Liver (tissue), 8 donors: ENCODE measurements at regions not wholly inside any gene's neighbourhood (a gene's known extent, or its start where the extent isn't known, plus 50 kb on each side); places are given as distances from the start of the nearest gene placed in this dataset.

Experiments
- DNase-seq: peaks from one replicate; pipeline ENCODE4 v3.0.0-alpha.2; 2017; ENCODE audit warnings: low spot score
- H3K27ac ChIP-seq, 2 donors: one replicate each; pipeline ENCODE4 v1.7.0; 2013; ENCODE audit warnings: inconsistent platforms in 2 of 2, low read length in 2 of 2, control low read depth in 1 of 2, low read depth in 1 of 2, mild to moderate bottlenecking in 1 of 2
- H3K27me3 ChIP-seq, 4 donors: one replicate each; pipeline versions ENCODE4 v1.6.1 to v1.7.0; 2013; ENCODE audit warnings: low read length in 3 of 4, inconsistent platforms in 1 of 4, mild to moderate bottlenecking in 1 of 4, moderate library complexity in 1 of 4; ENCODE audit not compliant: control insufficient read depth in 4 of 4, insufficient read depth in 4 of 4
- H3K36me3 ChIP-seq, 4 donors: one replicate each; pipeline versions ENCODE4 v1.6.1 to v1.7.0; 2013; ENCODE audit warnings: low read length in 3 of 4, mild to moderate bottlenecking in 3 of 4, low read depth in 1 of 4, moderate library complexity in 1 of 4; ENCODE audit not compliant: control insufficient read depth in 4 of 4, insufficient read depth in 3 of 4
- H3K4me1 ChIP-seq, 4 donors: one replicate each; pipeline versions ENCODE4 v1.6.1 to v1.7.0; 2013; ENCODE audit warnings: low read length in 3 of 4, mild to moderate bottlenecking in 3 of 4, moderate library complexity in 1 of 4; ENCODE audit not compliant: control insufficient read depth in 4 of 4, insufficient read depth in 4 of 4
- H3K4me3 ChIP-seq, 3 donors: one replicate each; pipeline versions ENCODE4 v1.6.1 to v1.7.0; 2013; ENCODE audit warnings: low read length in 3 of 3, control low read depth in 1 of 3, low read depth in 1 of 3, mild to moderate bottlenecking in 1 of 3
- H3K9ac ChIP-seq, 2 donors: one replicate each; pipeline ENCODE4 v1.7.0; 2013; ENCODE audit warnings: low read length in 2 of 2, mild to moderate bottlenecking in 2 of 2, moderate library complexity in 2 of 2, control low read depth in 1 of 2, low read depth in 1 of 2
- H3K9me3 ChIP-seq, 4 donors: one replicate each; pipeline versions ENCODE4 v1.6.1 to v1.7.0; 2013; ENCODE audit warnings: low read length in 3 of 4; ENCODE audit not compliant: control insufficient read depth in 4 of 4
- EGR1 ChIP-seq, 2 donors: IDR thresholded peaks; 2 replicates each; pipeline ENCODE4 v1.6.1; 2016 to 2018; ENCODE audit warnings: antibody characterized with exemption in 2 of 2, low read depth in 2 of 2
- FOXA1 ChIP-seq: IDR thresholded peaks from 2 replicates; pipeline ENCODE4 v1.6.1; 2016; ENCODE audit warnings: antibody characterized with exemption
- FOXA2 ChIP-seq: IDR thresholded peaks from 2 replicates; pipeline ENCODE4 v1.6.1; 2016; ENCODE audit warnings: antibody characterized with exemption
- GABPA ChIP-seq, 2 donors: IDR thresholded peaks in 1 of 2; conservative IDR thresholded peaks in 1 of 2; 2 replicates each; pipeline ENCODE4 v1.6.1; 2016; ENCODE audit warnings: antibody characterized with exemption in 2 of 2, mild to moderate bottlenecking in 1 of 2, moderate library complexity in 1 of 2
- HNF4A ChIP-seq, 2 donors: conservative IDR thresholded peaks; 2 replicates each; pipeline ENCODE4 v1.6.1; 2016; ENCODE audit warnings: antibody characterized with exemption in 2 of 2, mild to moderate bottlenecking in 2 of 2
- HNF4G ChIP-seq: IDR thresholded peaks from 2 replicates; pipeline ENCODE4 v1.6.1; 2016; ENCODE audit warnings: antibody characterized with exemption
- JUND ChIP-seq, 2 donors: IDR thresholded peaks; 2 replicates each; pipeline ENCODE4 v1.6.1; 2016; ENCODE audit warnings: antibody characterized with exemption in 2 of 2
- NR2F2 ChIP-seq: IDR thresholded peaks from 2 replicates; pipeline ENCODE4 v1.6.1; 2016; ENCODE audit warnings: antibody characterized with exemption
- RAD21 ChIP-seq, 2 donors: IDR thresholded peaks; 2 replicates each; pipeline ENCODE4 v1.6.1; 2016; ENCODE audit warnings: antibody characterized with exemption in 2 of 2, mild to moderate bottlenecking in 2 of 2
- RXRA ChIP-seq, 2 donors: IDR thresholded peaks; 2 replicates each; pipeline ENCODE4 v1.6.1; 2017 to 2018; ENCODE audit warnings: antibody characterized with exemption in 2 of 2, mild to moderate bottlenecking in 1 of 2
- SP1 ChIP-seq: IDR thresholded peaks from 2 replicates; pipeline ENCODE4 v1.6.1; 2018; ENCODE audit warnings: antibody characterized with exemption, mild to moderate bottlenecking
- WGBS: extraction: QIAGEN DNeasy Blood & Tissue Kit; methylation state at CpG from one replicate; pipeline ENCODE4 v1.1.7; 2013; 5-methylcytosine and 5-hydroxymethylcytosine counted together
- TF ChIP-seq, protein P1 (sequence below): fragments of 150-350 bp; IDR thresholded peaks from 2 replicates; pipeline ENCODE4 v1.5.1; 2017; ENCODE audit warnings: improper control_type of control experiment, low read depth, low read length; ENCODE audit not compliant: missing input control
- TF ChIP-seq, protein P2 (sequence below): IDR thresholded peaks from 2 replicates; pipeline ENCODE4 v1.6.1; 2016; ENCODE audit warnings: antibody characterized with exemption
- TF ChIP-seq, protein P3 (sequence below): IDR thresholded peaks from 2 replicates; pipeline ENCODE4 v1.6.1; 2016; ENCODE audit warnings: antibody characterized with exemption, mild to moderate bottlenecking
- TF ChIP-seq, protein P4 (sequence below): IDR thresholded peaks from 2 replicates; pipeline ENCODE4 v1.6.1; 2016; ENCODE audit warnings: antibody characterized with exemption
- TF ChIP-seq, protein P5 (sequence below): IDR thresholded peaks from 2 replicates; pipeline ENCODE4 v1.6.1; 2016; ENCODE audit warnings: antibody characterized with exemption
- donor health status: healthy.
- donor health status: healthy.
- donor health status: healthy.
- donor health status: healthy.
- donor health status: healthy.

DNA sequence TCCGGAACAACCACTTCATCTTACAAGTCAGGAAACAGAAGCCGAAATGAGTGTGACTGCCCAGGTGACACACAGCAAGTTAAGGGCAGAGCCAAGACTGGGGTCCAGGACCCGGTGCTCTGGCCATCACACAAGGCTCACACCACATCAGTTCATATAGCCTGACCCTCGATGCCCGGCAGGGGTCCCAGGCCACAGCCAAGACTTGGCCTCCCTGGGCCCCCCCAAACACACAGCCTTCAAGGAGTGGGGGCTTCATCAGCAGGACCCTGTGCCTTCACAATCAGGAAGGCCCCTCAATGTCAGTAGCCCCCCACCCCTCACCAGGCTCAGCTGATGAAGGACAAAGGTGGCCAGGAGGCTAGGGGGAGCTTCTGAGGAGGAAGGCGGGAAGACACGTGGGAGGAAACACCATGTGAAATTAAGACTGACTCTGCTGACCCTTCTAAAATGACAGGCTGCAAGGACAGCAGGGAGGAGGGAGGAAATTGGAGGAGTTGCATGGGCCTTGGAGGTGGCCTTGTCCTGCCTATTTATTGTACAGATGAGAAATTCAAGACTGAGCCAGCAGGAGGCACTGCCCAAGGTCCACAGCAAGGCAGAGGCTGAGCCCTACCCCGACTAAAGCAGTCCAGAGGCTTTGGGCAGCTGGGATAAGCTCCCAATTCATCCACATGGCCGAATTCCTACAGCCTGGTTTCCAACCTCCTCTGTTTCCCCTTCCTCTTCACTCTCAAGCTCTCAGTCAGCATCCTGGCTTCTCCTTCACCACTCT, 216.1 kb upstream of the ZMIZ1 start:
- Histone ChIP-seq H3K36me3 (no peaks in the 10 kb centered on the region), H3K4me1 (no peaks in the 10 kb centered on the region), H3K27me3 (no peaks in the 10 kb centered on the region), H3K9ac (no peak overlapping the region), H3K27ac (no peak overlapping the region), H3K4me3 (no peak overlapping the region), H3K9me3 (no peaks in the 10 kb centered on the region)
- TF ChIP-seq HNF4A (conservative IDR thresholded peaks at IDR 0.05) (no peak), HNF4G (no peak), NR2F2 (no peak), GABPA (IDR thresholded peaks at IDR 0.05 in 1 of 2, conservative IDR thresholded peaks at IDR 0.05 in 1 of 2) (no peak), JUND (IDR thresholded peaks at IDR 0.05) (no peak), RXRA (IDR thresholded peaks at IDR 0.05) (no peak), EGR1 (IDR thresholded peaks at IDR 0.05; ENCODE audit: low read depth in 2 of 2) (no peak), RAD21 (IDR thresholded peaks at IDR 0.05) (peak; percentile 61 to 75), SP1 (no peak)
- TF ChIP-seq, protein P1, sequence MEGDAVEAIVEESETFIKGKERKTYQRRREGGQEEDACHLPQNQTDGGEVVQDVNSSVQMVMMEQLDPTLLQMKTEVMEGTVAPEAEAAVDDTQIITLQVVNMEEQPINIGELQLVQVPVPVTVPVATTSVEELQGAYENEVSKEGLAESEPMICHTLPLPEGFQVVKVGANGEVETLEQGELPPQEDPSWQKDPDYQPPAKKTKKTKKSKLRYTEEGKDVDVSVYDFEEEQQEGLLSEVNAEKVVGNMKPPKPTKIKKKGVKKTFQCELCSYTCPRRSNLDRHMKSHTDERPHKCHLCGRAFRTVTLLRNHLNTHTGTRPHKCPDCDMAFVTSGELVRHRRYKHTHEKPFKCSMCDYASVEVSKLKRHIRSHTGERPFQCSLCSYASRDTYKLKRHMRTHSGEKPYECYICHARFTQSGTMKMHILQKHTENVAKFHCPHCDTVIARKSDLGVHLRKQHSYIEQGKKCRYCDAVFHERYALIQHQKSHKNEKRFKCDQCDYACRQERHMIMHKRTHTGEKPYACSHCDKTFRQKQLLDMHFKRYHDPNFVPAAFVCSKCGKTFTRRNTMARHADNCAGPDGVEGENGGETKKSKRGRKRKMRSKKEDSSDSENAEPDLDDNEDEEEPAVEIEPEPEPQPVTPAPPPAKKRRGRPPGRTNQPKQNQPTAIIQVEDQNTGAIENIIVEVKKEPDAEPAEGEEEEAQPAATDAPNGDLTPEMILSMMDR: peak; percentile 27
- TF ChIP-seq, protein P2, sequence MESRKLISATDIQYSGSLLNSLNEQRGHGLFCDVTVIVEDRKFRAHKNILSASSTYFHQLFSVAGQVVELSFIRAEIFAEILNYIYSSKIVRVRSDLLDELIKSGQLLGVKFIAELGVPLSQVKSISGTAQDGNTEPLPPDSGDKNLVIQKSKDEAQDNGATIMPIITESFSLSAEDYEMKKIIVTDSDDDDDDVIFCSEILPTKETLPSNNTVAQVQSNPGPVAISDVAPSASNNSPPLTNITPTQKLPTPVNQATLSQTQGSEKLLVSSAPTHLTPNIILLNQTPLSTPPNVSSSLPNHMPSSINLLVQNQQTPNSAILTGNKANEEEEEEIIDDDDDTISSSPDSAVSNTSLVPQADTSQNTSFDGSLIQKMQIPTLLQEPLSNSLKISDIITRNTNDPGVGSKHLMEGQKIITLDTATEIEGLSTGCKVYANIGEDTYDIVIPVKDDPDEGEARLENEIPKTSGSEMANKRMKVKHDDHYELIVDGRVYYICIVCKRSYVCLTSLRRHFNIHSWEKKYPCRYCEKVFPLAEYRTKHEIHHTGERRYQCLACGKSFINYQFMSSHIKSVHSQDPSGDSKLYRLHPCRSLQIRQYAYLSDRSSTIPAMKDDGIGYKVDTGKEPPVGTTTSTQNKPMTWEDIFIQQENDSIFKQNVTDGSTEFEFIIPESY: no peak
- TF ChIP-seq, protein P3, sequence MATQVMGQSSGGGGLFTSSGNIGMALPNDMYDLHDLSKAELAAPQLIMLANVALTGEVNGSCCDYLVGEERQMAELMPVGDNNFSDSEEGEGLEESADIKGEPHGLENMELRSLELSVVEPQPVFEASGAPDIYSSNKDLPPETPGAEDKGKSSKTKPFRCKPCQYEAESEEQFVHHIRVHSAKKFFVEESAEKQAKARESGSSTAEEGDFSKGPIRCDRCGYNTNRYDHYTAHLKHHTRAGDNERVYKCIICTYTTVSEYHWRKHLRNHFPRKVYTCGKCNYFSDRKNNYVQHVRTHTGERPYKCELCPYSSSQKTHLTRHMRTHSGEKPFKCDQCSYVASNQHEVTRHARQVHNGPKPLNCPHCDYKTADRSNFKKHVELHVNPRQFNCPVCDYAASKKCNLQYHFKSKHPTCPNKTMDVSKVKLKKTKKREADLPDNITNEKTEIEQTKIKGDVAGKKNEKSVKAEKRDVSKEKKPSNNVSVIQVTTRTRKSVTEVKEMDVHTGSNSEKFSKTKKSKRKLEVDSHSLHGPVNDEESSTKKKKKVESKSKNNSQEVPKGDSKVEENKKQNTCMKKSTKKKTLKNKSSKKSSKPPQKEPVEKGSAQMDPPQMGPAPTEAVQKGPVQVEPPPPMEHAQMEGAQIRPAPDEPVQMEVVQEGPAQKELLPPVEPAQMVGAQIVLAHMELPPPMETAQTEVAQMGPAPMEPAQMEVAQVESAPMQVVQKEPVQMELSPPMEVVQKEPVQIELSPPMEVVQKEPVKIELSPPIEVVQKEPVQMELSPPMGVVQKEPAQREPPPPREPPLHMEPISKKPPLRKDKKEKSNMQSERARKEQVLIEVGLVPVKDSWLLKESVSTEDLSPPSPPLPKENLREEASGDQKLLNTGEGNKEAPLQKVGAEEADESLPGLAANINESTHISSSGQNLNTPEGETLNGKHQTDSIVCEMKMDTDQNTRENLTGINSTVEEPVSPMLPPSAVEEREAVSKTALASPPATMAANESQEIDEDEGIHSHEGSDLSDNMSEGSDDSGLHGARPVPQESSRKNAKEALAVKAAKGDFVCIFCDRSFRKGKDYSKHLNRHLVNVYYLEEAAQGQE: no peak
- TF ChIP-seq, protein P4, sequence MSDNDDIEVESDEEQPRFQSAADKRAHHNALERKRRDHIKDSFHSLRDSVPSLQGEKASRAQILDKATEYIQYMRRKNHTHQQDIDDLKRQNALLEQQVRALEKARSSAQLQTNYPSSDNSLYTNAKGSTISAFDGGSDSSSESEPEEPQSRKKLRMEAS: no peak
- TF ChIP-seq, protein P5, sequence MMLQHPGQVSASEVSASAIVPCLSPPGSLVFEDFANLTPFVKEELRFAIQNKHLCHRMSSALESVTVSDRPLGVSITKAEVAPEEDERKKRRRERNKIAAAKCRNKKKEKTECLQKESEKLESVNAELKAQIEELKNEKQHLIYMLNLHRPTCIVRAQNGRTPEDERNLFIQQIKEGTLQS: no peak
- 86% methylated on average over 9 of the region's 9 CpGs for WGBS
- DNase-seq: no peak

DNA sequence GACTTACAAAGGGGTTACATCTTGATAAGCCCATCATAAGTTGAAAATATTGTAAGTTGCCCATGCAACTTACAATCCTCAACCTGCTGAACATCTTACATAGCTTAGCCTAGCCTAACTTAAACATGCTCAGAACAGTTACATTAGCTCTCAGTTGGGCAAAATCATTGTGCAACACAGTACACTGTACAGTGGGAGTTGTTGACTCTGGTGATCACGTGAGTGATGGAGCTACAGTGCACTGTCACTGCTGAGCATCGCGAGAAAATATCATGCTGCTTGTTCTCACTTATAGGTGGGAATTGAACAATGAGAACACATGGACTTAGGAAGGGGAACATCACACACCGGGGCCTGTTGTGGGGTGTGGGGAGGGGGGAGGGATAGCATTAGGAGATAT, 214.9 kb upstream of the ZMIZ1 start:
- 61% methylated on average over 4 of the region's 4 CpGs for WGBS
- Histone ChIP-seq H3K9ac (no peak overlapping the region), H3K4me3 (no peak overlapping the region), H3K36me3 (no peaks in the 10 kb centered on the region), H3K9me3 (no peaks in the 10 kb centered on the region), H3K4me1 (no peaks in the 10 kb centered on the region), H3K27ac (no peak overlapping the region), H3K27me3 (no peaks in the 10 kb centered on the region)
- TF ChIP-seq SP1: no peak
- TF ChIP-seq HNF4A (conservative IDR thresholded peaks at IDR 0.05): no peak
- no peak for TF ChIP-seq NR2F2
- no peak for TF ChIP-seq RXRA (IDR thresholded peaks at IDR 0.05)
- peak; percentile 70 for TF ChIP-seq FOXA1
- no peak for TF ChIP-seq RAD21 (IDR thresholded peaks at IDR 0.05)
- TF ChIP-seq, protein P1: no peak
- TF ChIP-seq JUND (IDR thresholded peaks at IDR 0.05): no peak
- TF ChIP-seq FOXA2: peak; percentile 75
- no peak for TF ChIP-seq GABPA (IDR thresholded peaks at IDR 0.05 in 1 of 2, conservative IDR thresholded peaks at IDR 0.05 in 1 of 2)
- no peak for DNase-seq
